GM12878 (cell line): ENCODE measurements at regions not wholly inside any gene's neighbourhood (a gene's known extent, or its start where the extent isn't known, plus 50 kb on each side); places are given as distances from the start of the nearest gene placed in this dataset.

Experiments
- ATAC-seq: fragments of 200-7000 bp; cut with Tn5 transposase; 3 replicates; pipeline ENCODE4 v1.9.1; 2020; ENCODE audit warnings: mild to moderate bottlenecking, moderate library complexity
- BruUV-seq: library from RNA; stranded (reverse); fragments of 400-500 nt; replicated peaks from 2 replicates; lab custom pipeline; 2021; lab: Mats Ljungman, UMichigan
- CTCF ChIA-PET: fragments of 300-600 bp; sonication (Branson Sonifier 250); formaldehyde crosslinking; extraction: SDS; loops from one replicate; lab custom pipeline; 2021; ENCODE audit warnings: inconsistent platforms; lab: Yijun Ruan, JAX
- POLR2A ChIA-PET: fragments of 350-600 bp; formaldehyde crosslinking; extraction: SDS; loops from one replicate; lab custom pipeline; 2021; ENCODE audit warnings: inconsistent platforms; lab: Charles Lee
- RAD21 ChIA-PET: fragments of 300-600 bp; sonication (Branson Sonifier 250); formaldehyde crosslinking; loops from one replicate; lab custom pipeline; 2023; ENCODE audit warnings: antibody characterized with exemption; ENCODE audit not compliant: unreplicated experiment; lab: Charles Lee
- SMC1A ChIA-PET: fragments of 300-600 bp; sonication (Branson Sonifier 250); formaldehyde crosslinking; loops from one replicate; lab custom pipeline; 2023; ENCODE audit not compliant: unreplicated experiment, uncharacterized antibody; lab: Charles Lee
- DNase-seq: peaks from one replicate; pipeline ENCODE4 v3.0.0-alpha.2; 2011; ENCODE audit warnings: low read depth, low spot score
- FAIRE-seq: peaks from 3 replicates; lab custom pipeline; 2011; peaks lifted over from hg19 to GRCh38; lab: Jason Lieb, UNC
- H2AFZ ChIP-seq: 2 replicates; pipeline ENCODE4 v1.6.0; 2011; ENCODE audit warnings: low read depth, low read length, control low read depth; ENCODE audit not compliant: control insufficient read depth
- H3K27ac ChIP-seq: 2 replicates; pipeline ENCODE4 v1.5.1; 2011; ENCODE audit warnings: control low read depth; ENCODE audit not compliant: control insufficient read depth, insufficient read depth
- H3K27me3 ChIP-seq, 2 experiments: replicated peaks in 1 of 2; 2 replicates each; pipeline versions ENCODE4 v1.6.0 to v1.6.1; 2011; ENCODE audit warnings: low read length in 1 of 2; ENCODE audit not compliant: control insufficient read depth in 2 of 2, insufficient read depth in 2 of 2
- H3K36me3 ChIP-seq, 2 experiments: 2 replicates each; pipeline ENCODE4 v1.5.1; 2011; ENCODE audit warnings: low read length in 1 of 2; ENCODE audit not compliant: control insufficient read depth in 2 of 2, insufficient read depth in 2 of 2
- H3K4me1 ChIP-seq: 2 replicates; pipeline ENCODE4 v1.6.1; 2011; ENCODE audit warnings: mild to moderate bottlenecking, low read length, moderate library complexity, mixed read lengths; ENCODE audit not compliant: control insufficient read depth, insufficient read depth
- H3K4me2 ChIP-seq: 2 replicates; pipeline ENCODE4 v1.6.0; 2011; ENCODE audit warnings: control low read depth; ENCODE audit not compliant: control insufficient read depth, insufficient read depth
- H3K4me3 ChIP-seq: fragments of 200-600 bp; sonication (generic); 2 replicates; pipeline ENCODE4 v1.5.1; 2016
- H3K79me2 ChIP-seq: 2 replicates; pipeline ENCODE4 v1.6.0; 2011; ENCODE audit warnings: low read length; ENCODE audit not compliant: control insufficient read depth, insufficient read depth
- H3K9ac ChIP-seq: 2 replicates; pipeline ENCODE4 v1.8.0; 2011; ENCODE audit warnings: low read length, control low read depth, mixed read lengths; ENCODE audit not compliant: control insufficient read depth, insufficient read depth
- H3K9me3 ChIP-seq: replicated peaks from 3 replicates; pipeline ENCODE4 v1.5.1; 2011; ENCODE audit warnings: mild to moderate bottlenecking, low read length; ENCODE audit not compliant: control insufficient read depth, insufficient read depth
- H4K20me1 ChIP-seq: 2 replicates; pipeline ENCODE4 v1.6.0; 2011; ENCODE audit not compliant: control insufficient read depth, insufficient read depth
- BRCA1 ChIP-seq: IDR thresholded peaks from 2 replicates; pipeline ENCODE4 v1.6.1; 2011; ENCODE audit warnings: low read depth, low read length, improper control_type of control experiment
- EZH2 ChIP-seq: IDR thresholded peaks from 2 replicates; pipeline ENCODE4 v1.6.1; 2012; ENCODE audit warnings: low read depth, mild to moderate bottlenecking, control low read depth, inconsistent platforms, low read length, borderline replicate concordance; ENCODE audit not compliant: control insufficient read depth
- MYC ChIP-seq: IDR thresholded peaks from 2 replicates; pipeline ENCODE4 v1.6.1; 2011; ENCODE audit warnings: mild to moderate bottlenecking, low read length, moderate library complexity, inconsistent platforms; ENCODE audit not compliant: insufficient read depth, insufficient replicate concordance, insufficient read length, severe bottlenecking
- NRF1 ChIP-seq: conservative IDR thresholded peaks from 2 replicates; pipeline ENCODE4 v1.6.1; 2011; ENCODE audit warnings: mild to moderate bottlenecking, low read depth, low read length, improper control_type of control experiment
- POLR2AphosphoS5 ChIP-seq: IDR thresholded peaks from 2 replicates; pipeline ENCODE4 v1.6.1; 2011; ENCODE audit warnings: mild to moderate bottlenecking, low read length, inconsistent platforms
- RB1 ChIP-seq: fragments of 450-650 bp; formaldehyde crosslinking; IDR thresholded peaks from 2 replicates; pipeline ENCODE4 v1.6.1; 2017; ENCODE audit warnings: mild to moderate bottlenecking, borderline replicate concordance
- RFX5 ChIP-seq: IDR thresholded peaks from 2 replicates; pipeline ENCODE4 v1.6.1; 2011; ENCODE audit warnings: low read depth, low read length, improper control_type of control experiment
- TCF12 ChIP-seq: IDR thresholded peaks from 2 replicates; pipeline ENCODE4 v1.6.1; 2011; ENCODE audit warnings: low read depth, mild to moderate bottlenecking, low read length
- ZNF207 ChIP-seq: fragments of 450-650 bp; IDR thresholded peaks from 2 replicates; pipeline ENCODE4 v1.6.1; 2014; ENCODE audit warnings: antibody characterized with exemption, mild to moderate bottlenecking, borderline replicate concordance
- ZNF622 ChIP-seq: fragments of 450-650 bp; IDR thresholded peaks from 2 replicates; pipeline ENCODE4 v1.6.1; 2017; ENCODE audit warnings: mild to moderate bottlenecking, inconsistent platforms
- ZSCAN29 ChIP-seq: fragments of 450-650 bp; IDR thresholded peaks from 2 replicates; pipeline ENCODE4 v1.6.1; 2017; ENCODE audit warnings: mild to moderate bottlenecking, moderate library complexity
- ZZZ3 ChIP-seq: IDR thresholded peaks from 2 replicates; pipeline ENCODE4 v1.6.1; 2011; ENCODE audit warnings: low read depth; ENCODE audit not compliant: control insufficient read depth, insufficient read length
- WGBS: methylation state at CpG from one replicate; pipeline ENCODE4 v1.1.6; 2016; ENCODE audit warnings: low lambda C conversion rate; ENCODE audit not compliant: insufficient replicate concordance, insufficient coverage; ENCODE audit errors: missing lambda C conversion rate; 5-methylcytosine and 5-hydroxymethylcytosine counted together
- in situ Hi-C: fragments of 300-500 bp; cut with MboI; formaldehyde crosslinking; loops from 9 replicates; pipeline ENCODE4 v1.14.3; 2018; ENCODE audit warnings: mixed read lengths
- intact Hi-C: fragments of 100-400 bp; cut with micrococcal nuclease; formaldehyde crosslinking; loops from one replicate; pipeline ENCODE4 v1.14.2; 2022; ENCODE audit not compliant: unreplicated experiment
- TF ChIP-seq, protein P1 (sequence below): IDR thresholded peaks from 2 replicates; pipeline ENCODE4 v1.6.1; 2012; ENCODE audit warnings: low read depth, low read length, improper control_type of control experiment
- TF ChIP-seq, protein P2 (sequence below): fragments of 450-650 bp; IDR thresholded peaks from 2 replicates; pipeline ENCODE4 v1.6.1; 2016; ENCODE audit warnings: mild to moderate bottlenecking
- TF ChIP-seq, protein P3 (sequence below): fragments of 450-650 bp; formaldehyde crosslinking; IDR thresholded peaks from 2 replicates; pipeline ENCODE4 v1.5.0; 2022; ENCODE audit warnings: mild to moderate bottlenecking, missing genetic modification characterization
- TF ChIP-seq, protein P4 (sequence below): fragments of 450-650 bp; IDR thresholded peaks from 2 replicates; pipeline ENCODE4 v1.6.1; 2017; ENCODE audit warnings: low read depth, mild to moderate bottlenecking, moderate library complexity

DNA sequence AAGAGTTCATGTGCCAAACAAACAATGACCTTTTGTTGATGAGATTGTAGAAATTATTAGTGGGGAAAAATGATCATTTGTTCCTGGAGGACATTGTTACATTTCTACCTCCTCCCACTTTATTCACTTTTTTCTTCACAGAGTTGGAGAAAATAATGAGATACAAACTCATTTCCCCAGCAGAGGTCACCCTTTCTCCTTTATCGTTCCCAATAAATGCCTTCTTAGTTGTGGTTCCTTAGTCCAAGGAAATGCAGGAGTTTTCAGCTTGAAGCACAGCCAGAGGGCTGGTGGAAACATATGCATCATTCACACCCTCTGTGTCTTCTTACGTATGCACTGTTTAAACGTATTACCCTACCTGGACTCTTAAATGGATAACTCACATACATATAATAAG, 108.8 kb downstream of the SLC4A3 start (continued):
- TF ChIP-seq, protein P1, sequence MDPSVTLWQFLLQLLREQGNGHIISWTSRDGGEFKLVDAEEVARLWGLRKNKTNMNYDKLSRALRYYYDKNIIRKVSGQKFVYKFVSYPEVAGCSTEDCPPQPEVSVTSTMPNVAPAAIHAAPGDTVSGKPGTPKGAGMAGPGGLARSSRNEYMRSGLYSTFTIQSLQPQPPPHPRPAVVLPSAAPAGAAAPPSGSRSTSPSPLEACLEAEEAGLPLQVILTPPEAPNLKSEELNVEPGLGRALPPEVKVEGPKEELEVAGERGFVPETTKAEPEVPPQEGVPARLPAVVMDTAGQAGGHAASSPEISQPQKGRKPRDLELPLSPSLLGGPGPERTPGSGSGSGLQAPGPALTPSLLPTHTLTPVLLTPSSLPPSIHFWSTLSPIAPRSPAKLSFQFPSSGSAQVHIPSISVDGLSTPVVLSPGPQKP, result no peak

DNA sequence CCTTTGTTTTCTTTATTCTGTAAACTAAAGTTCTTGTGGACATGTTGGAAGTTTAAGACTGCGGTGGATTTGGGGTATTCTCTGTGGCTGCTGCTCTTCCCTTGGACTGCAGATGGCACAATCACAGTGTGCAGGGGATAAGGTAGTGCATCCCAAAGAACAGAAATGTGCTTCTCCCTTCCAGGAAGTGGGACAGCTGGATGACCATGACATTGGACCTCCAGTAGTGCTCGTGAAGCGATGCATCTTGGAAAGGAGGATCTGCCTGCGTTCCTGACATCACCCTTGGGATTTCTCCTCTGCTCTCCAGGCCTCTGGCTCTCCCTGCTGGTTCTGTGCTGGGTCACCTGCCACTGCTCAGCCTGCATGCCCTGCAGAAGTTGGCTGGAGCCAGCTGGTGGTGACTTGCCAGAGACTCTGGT, 109.9 kb downstream of the SLC4A3 start:
- H4K20me1 ChIP-seq, result no peaks in the 10 kb centered on the region
- H3K4me3 ChIP-seq, result no peak overlapping the region
- ChIA-PET RAD21 (no interaction called here), SMC1A (interaction anchor here (0.9 kb wide), 1 partner anchor 41 kb away, joined by 3 read pairs; no protein-coding TSS in a partner anchor), CTCF (interaction anchor here (0.5 to 1.8 kb wide), 7 partner anchors 20 to 1837 kb away, joined by 3 to 5 read pairs (median 4); partner anchors contain the start of gene EPHA4), POLR2A (no interaction called here)
- in situ Hi-C loops (no loop called here), intact Hi-C loops (loop anchor here (2.0 kb wide), 2 partner anchors 262 to 1836 kb away; partner anchors contain the start of gene EPHA4)
- no peaks in the 10 kb centered on the region; a peak in 1 of 4 replicates for H3K27me3 ChIP-seq
- H3K36me3 ChIP-seq, result no peaks in the 10 kb centered on the region
- H3K79me2 ChIP-seq, result no peaks in the 10 kb centered on the region
- no peaks in the 10 kb centered on the region for H3K9me3 ChIP-seq
- H3K27ac ChIP-seq, result no peak overlapping the region
- ATAC-seq, result no peak
- no peak for FAIRE-seq
- H3K4me2 ChIP-seq, result no peak overlapping the region
- H3K4me1 ChIP-seq, result no peaks in the 10 kb centered on the region
- H2AFZ ChIP-seq, result no peak overlapping the region
- whole genome bisulfite sequencing, result 28% methylated on average over 4 of the region's 4 CpGs
- BruUV-seq, result no TSS peak
- DNase-seq, result no peak
- no peak overlapping the region for H3K9ac ChIP-seq
- TF ChIP-seq, protein P2, sequence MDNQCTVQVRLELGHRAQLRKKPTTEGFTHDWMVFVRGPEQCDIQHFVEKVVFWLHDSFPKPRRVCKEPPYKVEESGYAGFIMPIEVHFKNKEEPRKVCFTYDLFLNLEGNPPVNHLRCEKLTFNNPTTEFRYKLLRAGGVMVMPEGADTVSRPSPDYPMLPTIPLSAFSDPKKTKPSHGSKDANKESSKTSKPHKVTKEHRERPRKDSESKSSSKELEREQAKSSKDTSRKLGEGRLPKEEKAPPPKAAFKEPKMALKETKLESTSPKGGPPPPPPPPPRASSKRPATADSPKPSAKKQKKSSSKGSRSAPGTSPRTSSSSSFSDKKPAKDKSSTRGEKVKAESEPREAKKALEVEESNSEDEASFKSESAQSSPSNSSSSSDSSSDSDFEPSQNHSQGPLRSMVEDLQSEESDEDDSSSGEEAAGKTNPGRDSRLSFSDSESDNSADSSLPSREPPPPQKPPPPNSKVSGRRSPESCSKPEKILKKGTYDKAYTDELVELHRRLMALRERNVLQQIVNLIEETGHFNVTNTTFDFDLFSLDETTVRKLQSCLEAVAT, result no peak
- TF ChIP-seq POLR2AphosphoS5 (no peak), TCF12 (no peak), NRF1 (no peak), BRCA1 (no peak), RFX5 (no peak), ZNF207 (no peak), EZH2 (no peak), MYC (no peak), RB1 (no peak), ZZZ3 (no peak), ZNF622 (no peak), ZSCAN29 (no peak)
- TF ChIP-seq, protein P3, sequence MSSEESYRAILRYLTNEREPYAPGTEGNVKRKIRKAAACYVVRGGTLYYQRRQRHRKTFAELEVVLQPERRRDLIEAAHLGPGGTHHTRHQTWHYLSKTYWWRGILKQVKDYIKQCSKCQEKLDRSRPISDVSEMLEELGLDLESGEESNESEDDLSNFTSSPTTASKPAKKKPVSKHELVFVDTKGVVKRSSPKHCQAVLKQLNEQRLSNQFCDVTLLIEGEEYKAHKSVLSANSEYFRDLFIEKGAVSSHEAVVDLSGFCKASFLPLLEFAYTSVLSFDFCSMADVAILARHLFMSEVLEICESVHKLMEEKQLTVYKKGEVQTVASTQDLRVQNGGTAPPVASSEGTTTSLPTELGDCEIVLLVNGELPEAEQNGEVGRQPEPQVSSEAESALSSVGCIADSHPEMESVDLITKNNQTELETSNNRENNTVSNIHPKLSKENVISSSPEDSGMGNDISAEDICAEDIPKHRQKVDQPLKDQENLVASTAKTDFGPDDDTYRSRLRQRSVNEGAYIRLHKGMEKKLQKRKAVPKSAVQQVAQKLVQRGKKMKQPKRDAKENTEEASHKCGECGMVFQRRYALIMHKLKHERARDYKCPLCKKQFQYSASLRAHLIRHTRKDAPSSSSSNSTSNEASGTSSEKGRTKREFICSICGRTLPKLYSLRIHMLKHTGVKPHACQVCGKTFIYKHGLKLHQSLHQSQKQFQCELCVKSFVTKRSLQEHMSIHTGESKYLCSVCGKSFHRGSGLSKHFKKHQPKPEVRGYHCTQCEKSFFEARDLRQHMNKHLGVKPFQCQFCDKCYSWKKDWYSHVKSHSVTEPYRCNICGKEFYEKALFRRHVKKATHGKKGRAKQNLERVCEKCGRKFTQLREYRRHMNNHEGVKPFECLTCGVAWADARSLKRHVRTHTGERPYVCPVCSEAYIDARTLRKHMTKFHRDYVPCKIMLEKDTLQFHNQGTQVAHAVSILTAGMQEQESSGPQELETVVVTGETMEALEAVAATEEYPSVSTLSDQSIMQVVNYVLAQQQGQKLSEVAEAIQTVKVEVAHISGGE (CRISPR knock-in tag), result no peak
- TF ChIP-seq, protein P4, sequence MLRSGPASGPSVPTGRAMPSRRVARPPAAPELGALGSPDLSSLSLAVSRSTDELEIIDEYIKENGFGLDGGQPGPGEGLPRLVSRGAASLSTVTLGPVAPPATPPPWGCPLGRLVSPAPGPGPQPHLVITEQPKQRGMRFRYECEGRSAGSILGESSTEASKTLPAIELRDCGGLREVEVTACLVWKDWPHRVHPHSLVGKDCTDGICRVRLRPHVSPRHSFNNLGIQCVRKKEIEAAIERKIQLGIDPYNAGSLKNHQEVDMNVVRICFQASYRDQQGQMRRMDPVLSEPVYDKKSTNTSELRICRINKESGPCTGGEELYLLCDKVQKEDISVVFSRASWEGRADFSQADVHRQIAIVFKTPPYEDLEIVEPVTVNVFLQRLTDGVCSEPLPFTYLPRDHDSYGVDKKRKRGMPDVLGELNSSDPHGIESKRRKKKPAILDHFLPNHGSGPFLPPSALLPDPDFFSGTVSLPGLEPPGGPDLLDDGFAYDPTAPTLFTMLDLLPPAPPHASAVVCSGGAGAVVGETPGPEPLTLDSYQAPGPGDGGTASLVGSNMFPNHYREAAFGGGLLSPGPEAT, result no peak
